Urothelium cell line (cell line): ENCODE measurements at regions not wholly inside any gene's neighbourhood (a gene's known extent, or its start where the extent isn't known, plus 50 kb on each side); places are given as distances from the start of the nearest gene placed in this dataset.
"Not testable (repeated sequence)": the region's sequence is repeated elsewhere in the genome, so short reads cannot be mapped to it uniquely, and the experiment has no call there.

Experiments used
- DNase-seq: peaks from one replicate; pipeline ENCODE4 v3.0.0; 2011; ENCODE audit warnings: low spot score, mixed read lengths
- FAIRE-seq: peaks from 2 replicates; lab custom pipeline; 2011; peaks lifted over from hg19 to GRCh38; lab: Jason Lieb, UNC

DNA sequence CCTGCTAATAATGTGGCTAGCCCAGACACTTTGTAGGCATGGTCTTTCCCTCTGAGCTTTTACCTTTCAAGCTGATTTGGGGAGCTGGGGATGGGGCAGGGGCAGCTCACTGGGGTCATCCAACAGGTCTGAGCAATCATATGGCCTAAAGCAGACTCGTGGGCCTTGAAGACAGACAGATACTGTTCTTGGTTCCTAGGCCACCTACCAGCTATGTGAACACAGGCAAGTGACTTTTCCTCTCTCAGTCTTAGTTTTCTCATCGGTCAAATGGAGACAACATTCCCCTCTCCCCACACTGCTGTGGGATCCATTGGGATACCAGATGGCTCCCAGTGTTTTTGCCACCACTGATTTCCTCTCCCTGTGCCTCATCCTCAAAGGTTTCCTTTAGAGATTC, 181.8 kb downstream of the RRAGC start:
- FAIRE-seq (no peak), DNase-seq (no peak)

DNA sequence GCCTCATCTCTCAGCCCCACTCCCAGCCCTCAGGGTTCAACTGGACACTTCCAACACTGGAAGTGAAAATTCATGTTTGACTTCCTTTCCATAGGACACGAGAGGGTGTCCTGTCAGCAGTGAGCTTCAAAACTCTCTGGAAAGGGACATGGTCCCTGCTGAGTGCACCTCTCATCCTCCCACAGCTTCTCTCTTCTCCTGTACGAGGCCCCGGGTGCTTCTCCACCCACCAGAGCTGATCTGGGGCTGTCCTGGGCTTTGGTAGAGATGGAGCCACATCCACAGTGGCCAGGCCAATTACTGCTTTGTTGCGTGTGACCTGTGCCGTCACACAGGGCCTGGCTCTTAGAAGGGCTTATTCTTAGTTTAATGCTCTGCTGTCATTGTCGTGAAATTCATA, 182.3 kb downstream of the RRAGC start:
- no peak for DNase-seq
- no peak for FAIRE-seq

DNA sequence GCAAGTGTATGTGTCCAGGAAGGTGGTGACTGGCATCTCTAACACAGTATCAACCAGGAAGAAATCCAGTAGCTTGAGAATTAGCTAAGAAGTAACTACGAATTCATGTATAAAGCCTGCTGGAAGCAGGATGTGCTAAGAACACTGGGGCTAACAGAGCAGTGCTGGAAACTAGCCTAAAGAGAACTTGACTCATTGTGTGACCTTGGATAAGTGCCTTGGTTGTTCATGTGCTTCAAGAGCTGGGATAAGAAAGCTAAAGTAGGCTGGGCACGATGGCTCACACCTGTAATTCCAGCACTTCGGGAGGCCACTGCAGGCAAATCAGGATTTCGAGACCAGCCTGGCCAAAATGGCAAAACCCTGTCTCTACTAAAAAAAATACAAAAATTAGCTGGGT, 186.9 kb downstream of the RRAGC start:
- FAIRE-seq (no peak), DNase-seq (no peak)

DNA sequence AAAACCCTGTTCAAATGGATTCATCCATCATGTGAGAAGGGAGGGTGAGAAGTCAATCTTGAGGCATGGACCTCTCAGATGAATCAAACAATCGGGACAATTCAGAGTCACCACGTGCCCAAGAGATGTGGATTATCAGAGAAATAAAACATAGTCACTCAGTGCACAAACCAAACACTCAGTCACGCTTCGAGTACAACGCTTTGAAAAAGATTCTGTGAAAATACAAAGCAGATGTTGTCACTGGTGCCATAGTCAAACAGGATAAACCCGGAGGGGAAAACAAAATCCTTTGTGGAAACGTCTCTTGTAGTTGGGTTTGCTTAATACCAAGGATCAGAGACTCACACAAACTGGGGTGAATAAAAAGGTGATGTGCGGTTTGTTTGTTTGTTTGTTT, 188.4 kb downstream of the RRAGC start:
- FAIRE-seq (no peak), DNase-seq (no peak)

DNA sequence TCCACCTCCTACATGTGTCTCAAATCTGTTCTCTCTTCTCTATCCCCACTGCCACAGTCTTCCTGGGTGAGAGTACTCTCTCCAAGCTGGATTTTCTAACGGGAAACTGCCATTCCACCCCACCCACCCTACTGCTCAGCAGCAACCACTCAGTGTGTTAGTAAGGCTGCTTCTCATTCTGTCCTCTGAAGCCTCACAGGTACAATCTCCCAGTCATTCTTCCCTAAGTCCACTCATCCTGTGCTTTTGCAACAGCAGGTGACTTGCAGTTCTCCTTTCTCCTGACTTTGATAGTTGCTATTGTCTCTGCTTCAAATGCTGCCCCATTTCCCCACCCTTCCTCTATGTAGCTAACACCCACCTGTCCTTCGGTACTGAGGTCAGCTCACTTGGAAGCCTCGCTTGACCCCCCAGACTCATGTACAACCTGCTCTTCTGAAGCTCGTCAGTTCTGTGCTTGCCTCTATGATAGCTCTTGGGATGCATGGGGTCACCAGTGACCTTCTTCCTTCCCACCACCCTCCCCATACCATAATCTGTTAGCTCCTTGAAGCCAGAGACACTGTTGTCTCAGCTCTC, 188.9 kb downstream of the RRAGC start:
- no peak for FAIRE-seq
- DNase-seq = no peak

DNA sequence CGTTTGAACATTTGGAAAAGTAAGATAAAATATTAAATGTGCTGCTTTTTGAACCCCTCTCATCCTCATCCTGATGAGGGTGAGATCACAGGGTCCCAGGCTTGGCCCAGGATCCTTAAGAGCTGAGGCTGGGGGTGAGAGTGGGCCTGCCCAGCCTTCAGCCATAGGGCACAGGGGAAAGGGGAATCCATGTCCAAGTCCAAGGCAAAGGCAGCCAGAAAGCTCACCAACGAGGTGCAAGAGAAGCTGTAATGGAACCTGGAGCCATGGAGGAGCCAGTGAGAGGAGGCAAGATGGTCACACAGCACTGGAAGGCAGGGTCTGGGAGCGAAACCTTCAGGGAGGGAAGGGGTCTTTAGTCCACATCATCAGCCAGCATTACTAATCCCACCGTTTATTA, 191.9 kb downstream of the RRAGC start:
- FAIRE-seq = no peak
- DNase-seq = no peak

DNA sequence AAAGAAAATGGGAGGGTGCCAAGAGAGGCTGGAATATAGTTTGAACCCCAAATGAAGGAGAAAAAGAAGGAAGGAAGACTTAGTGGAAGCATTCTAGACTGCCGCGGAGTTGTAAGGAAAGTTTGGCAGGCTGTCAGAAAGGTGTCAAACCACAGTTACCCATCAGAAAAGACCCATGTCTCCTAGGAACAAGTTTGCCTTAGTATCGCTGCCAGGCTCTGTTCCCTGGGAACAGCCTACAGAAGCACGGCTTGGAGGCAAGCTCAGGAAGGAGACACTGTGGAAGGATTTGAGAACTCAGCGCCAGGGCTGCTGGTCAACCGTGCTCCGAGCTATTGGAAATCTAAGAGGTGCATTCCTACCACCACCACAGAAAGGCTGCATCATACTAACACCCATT, 197.4 kb downstream of the RRAGC start:
- no peak for DNase-seq
- no peak for FAIRE-seq

DNA sequence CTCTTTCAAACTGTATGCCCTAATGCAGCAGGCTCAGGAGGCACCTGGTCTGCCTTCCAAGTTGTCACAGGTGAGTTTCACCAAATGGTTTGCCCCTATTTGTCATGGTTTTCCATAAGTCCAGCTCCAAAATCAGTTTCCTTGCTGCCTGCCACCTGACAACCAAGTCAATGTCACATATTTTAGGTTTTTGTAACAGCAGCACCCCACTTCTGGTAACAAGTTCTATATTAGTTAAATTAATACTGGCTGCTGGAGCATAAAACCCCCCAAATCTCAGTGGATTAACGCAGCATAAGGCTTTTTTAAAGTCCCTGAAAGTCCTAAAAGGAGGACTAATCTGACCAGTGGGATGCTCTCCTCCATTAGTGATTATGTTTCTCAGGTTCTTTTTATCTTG, 200.7 kb downstream of the RRAGC start:
- no peak for FAIRE-seq
- DNase-seq = no peak

DNA sequence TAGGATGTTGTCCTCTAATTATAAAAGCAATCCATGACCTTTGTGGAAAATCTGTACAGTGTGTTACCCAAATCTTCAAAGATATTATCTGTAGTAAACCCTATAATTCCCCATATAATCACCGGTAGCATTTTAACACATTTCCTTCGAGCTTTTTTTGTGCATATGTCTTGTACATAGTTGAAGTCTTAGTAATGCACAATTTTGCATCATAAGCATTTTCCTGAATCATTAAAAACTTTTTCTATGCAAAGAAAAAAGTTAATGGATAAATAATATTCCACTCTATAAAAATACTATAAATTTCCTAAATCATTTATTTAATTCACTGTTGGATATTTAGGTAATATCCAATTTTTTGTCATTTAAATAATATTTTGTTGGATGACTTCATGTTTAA, 201.7 kb downstream of the RRAGC start:
- FAIRE-seq (no peak), DNase-seq (no peak)

DNA sequence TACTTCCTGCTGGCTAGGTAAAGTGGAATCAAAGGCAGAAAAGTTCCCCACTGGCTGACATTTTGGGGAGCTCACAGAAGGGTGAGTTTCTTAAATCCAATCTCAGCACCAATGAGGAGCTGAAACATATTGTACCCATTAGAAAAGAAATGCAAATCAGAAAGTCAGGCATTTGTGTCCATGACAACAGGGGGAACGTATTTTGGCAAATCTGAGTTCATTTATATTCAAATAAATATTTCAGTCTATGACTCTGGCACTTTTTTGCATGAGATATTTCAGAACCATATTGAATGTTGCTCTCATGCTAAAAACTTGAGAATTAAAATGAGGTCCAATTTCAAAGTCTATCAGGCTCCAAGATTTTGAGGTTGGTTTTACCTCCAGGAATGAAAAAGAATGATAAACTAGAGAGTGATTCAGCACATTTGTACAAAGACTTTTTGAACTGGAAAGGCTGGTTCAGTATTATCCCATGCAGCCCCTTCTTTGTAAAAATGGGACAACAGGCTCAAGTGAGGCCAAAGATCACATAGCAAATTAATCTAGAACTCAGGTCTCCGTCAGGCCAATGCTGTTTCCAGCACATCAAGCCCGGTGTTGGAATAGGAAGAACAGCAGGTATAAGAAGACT, 202.2 kb downstream of the RRAGC start:
- FAIRE-seq (no peak), DNase-seq (no peak)

DNA sequence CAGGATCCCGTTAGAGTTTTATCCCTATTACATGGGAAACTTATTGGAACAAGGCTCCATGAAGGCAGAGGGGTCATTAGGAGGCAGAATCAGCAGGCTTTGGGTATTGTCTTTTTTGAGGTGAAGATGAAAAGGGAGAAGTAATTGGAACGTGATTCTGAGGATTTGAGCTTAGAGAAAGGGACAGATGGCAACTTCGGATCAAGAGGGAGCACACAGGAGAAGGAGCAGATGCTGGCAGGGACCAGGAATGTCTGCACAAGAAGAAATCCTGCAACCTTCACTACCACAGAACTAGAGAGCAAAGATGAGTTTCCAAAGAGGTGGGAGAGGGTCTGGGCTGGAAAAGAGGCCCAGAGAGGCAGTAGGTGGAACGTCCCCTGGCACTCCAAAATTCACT, 202.8 kb downstream of the RRAGC start:
- DNase-seq (no peak), FAIRE-seq (no peak)

DNA sequence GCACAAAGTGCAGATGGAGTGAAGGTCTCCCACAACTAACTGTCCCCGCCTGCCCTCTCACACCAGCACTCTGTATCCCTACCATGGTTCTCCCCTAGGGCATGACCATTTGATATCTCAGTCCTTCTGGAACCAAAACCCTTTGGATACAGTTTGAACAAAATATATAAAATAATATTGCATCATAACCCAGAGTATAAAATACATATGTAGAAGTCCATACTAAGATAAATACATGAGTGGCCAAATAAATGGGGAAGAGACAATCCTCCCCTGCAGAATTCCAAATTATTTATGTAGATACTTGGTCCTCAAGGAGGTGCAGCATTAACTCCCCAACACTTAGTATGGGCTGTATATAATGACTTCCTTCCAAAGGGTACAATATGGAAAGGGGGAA, 207.4 kb downstream of the RRAGC start:
- FAIRE-seq (no peak), DNase-seq (no peak)

DNA sequence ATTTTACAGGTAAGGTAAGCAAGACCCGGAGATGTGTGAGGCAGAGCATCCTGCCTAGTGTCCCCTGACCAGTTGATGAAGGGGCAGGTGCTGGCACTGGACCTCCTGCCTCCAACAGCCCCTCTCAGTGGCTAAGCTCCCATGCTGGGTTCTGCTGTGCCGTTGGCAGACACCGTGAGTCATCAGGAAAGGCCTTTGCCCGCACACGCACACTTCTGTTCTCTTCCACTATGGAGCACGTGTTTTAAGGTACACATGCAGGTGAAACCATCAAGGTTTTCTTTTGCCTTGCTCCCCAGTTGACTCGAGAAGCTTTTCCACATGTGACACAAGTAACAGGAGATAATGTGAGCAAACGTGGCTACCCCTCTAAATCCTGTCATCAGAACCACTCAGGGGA, 207.9 kb downstream of the RRAGC start:
- FAIRE-seq (no peak), DNase-seq (no peak)

DNA sequence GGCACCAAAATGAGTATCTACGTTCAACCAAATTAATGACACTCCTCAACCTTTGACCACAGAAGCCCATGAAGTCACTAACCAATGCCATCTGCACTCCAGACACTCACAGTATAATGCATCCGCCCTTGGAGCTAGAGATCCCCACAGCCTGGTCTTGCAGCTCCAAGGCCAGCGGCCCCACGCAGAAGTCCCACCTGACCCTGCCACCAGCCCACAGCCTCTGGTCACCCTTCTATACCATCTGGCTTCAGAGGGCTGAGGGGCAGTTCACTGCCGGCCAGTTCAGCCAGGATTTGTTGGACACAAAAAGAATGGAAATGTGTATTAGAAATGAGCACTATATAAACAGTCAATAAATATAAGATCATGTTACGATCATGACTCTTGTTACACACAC, 211.2 kb downstream of the RRAGC start:
- DNase-seq (no peak), FAIRE-seq (no peak)

DNA sequence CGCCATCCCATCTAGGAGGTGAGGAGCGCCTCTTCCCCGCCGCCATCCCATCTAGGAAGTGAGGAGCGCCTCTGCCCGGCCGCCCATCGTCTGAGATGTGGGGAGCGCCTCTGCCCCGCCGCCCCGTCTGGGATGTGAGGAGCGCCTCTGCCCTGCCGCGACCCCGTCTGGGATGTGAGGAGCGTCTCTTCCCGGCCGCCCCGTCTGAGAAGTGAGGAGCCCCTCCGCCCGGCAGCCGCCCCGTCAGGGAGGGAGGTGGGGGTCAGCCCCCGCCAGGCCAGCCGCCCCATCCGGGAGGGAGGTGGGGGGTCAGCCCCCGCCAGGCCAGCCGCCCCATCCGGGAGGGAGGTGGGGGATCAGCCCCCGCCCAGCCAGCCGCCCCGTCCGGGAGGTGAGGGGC, 212.2 kb downstream of the RRAGC start:
- not testable (repeated sequence) for DNase-seq, FAIRE-seq

DNA sequence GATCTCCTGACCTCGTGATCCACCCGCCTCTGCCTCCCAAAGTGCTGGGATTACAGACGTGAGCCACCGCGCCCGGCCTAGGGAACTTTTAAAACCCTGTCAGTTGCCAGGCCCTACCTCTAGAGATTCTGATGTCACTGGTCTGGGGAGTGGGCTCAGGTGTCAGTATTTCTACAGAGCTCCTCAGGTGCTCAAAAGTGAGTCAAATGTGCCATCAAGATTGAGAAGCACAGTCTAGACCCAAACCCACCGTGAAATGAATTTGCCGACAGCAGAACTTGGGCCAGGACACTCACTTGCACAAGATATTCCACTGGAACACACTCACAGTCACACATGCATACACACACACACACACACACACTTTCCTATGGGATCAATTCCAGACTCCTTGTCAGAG, 215.5 kb downstream of the RRAGC start:
- DNase-seq (no peak), FAIRE-seq (no peak)

DNA sequence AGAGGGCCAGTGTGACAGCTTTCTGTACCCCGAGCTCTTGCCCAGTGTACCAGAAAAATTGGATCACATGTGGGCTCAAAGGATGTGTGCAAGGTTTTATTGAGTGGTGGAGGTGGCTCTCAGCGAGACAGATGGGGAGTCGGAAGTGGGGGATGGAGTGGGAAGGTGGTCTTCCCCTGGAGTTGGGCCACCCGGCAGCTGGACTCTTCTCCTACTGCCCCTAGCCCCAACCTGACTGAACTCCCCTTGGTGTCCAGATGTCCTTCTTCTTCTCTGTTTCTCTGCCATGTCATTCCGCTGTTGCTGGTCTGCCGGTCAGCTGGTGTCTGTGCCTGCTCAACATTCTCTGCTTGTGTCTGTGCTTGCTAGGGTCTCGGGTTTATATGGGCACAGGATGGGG, 217.9 kb downstream of the RRAGC start:
- FAIRE-seq = no peak

DNA sequence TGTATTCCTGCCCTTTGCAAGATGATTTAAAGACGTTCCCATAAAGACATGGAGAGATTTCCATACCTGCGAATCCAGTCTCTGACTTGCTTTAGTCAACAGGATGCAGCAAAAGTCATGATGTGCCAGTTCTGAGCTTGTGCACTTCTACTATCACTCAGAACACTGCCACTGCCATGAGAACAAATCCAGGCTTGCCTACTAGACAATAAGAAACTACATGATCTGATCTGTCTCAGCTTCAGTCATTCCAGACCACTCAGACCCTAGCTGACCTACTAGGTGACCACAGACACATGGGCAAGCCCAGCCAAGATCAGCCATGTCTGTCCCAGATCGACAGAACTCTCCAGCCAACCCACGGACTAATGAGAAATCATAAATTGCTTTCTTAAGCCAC, 219.2 kb downstream of the RRAGC start:
- FAIRE-seq (no peak), DNase-seq (no peak)

More for the DNA sequence above, 217.9 kb downstream of the RRAGC start:
- DNase-seq = no peak

DNA sequence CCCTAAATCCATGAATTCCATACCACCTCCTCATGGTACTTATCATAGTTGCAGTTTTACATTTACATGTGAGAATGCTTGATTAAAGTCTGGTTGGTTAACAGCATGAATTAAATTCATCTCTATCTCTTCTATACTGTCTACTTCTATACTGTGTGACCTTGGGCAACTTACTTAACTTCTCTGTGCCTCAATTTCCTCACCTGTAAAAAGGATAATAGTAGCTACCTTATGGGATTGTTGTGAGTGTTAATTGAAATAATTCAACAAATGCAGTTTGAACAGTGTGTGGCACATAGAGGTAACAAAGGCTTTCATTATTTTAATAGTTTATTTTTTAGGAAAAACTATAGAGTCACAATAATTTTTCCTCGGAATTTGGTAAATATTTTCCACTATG, 231.3 kb downstream of the RRAGC start:
- no peak for DNase-seq
- no peak for FAIRE-seq

DNA sequence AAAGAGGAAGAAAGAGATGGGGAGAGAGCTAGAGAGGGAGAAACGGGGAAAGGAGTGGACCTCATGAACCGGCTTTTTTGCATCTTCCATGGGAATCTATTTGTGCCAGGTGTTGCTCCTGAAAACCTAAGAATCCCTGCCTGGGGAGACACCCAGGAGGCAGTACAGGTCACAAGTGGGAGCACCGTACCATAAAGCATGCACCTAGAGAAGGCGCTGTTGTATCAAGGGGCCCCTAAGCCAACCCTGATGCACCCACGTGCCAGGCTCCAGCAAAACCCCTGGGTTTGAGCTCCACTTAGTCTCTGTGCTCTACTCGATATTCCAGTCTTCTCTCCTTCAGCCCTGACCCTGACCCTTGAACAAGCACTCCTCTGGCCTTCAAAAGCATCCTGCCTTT, 233.6 kb downstream of the RRAGC start:
- FAIRE-seq (no peak), DNase-seq (no peak)

DNA sequence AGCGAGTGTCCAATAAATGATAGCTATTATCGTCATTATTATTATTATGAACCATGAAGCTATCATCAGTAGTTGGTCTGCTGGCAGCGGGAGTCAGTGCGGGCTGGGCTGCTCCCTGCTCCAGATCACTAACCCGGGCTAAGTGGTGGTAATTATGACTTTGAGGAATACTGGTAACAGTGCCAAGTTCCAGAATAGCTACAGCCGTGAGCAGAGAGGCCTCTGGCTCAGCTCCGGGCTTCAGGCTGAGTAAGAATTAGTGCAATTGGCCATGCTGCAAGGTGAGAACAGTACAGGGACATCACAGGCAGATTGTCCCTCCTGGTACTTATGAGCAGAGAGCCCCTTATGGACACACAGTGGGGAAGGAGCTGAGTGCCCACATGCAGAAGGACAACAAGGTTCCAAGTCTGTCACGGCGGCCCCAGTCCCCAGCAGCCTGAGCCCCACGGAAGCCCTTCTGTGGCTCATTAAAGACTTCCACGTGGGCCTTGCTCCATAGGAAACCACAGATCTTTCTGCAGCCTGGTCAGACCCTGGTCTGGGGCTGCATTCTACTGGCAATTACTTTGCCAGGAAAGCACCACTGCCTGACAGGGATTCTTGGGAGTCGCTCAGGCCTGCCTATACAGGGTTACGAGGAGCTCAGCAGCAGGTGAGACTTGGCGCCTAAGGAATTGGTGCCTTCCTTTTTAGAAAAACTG, 235.1 kb downstream of the RRAGC start:
- DNase-seq = no peak
- no peak for FAIRE-seq

DNA sequence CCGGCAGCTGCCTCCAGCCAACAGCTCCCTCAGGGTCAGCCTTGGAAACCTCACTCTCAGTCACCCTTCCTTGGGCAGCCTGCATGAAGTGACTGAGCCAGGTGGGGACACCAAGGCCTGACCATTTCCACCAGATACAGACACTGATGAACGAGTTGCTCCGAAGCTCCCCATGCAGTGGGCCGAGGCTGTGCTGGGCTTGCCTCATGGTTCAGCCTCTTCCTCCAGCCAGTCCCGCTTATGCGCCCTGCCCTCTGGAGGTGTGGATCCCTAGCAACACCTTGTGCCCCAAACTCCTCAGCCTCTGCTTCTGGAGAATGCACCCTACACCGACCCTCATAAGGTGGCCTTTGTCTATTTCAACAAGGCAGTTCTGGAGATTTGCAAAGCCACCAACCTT, 236.0 kb downstream of the RRAGC start:
- FAIRE-seq (no peak), DNase-seq (no peak)

DNA sequence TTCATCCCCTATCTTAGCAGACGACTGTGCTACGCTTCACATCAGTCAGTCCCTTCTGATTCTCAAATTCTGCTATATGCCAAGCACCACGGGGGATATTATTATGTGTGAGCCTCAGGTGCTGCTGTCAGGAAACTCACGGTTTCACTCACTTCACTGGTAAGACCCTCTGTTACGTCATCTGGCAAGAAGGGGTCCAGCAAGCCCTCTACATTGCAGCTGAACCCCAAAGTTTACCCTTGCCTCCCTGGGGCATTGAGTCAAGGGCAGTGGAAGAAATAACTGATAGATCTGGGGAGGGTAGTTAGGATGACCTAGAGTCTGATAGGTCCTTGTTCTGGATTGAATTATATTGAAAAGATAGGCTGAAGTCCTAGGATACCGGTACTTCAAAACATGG, 237.4 kb downstream of the RRAGC start:
- no peak for DNase-seq
- FAIRE-seq = no peak
